ENCODE measurements at regions not wholly inside any gene's neighbourhood (a gene's known extent, or its start where the extent isn't known, plus 50 kb on each side); places are given as distances from the start of the nearest gene placed in this dataset.

GRCh38 chr14:22047115-22047514 lies 373.5 kb upstream of the OR4E1 start:
- Histone ChIP-seq H4K91ac (replicated peaks; ENCODE audit: insufficient read length, low read length) (no peak overlapping the region), H3K27ac (ENCODE audit: low read depth, low read length) (no peak overlapping the region), H2AK5ac (ENCODE audit: low read depth, low read length) (no peak overlapping the region), H2BK5ac (ENCODE audit: low read depth, low read length) (no peak overlapping the region), H3K4me3 (ENCODE audit: extremely low read depth in 1 of 4, insufficient read depth in 2 of 4, low read depth in 3 of 4, low read length in 4 of 4) (no peak overlapping the region), H2BK20ac (ENCODE audit: low read length) (no peak overlapping the region), H3K79me1 (ENCODE audit: low read depth, low read length) (no peaks in the 10 kb centered on the region), H2BK15ac (ENCODE audit: low read length) (no peak overlapping the region), H3K4me1 (replicated peaks in 1 of 4; ENCODE audit: control insufficient read depth in 3 of 4, insufficient read depth in 4 of 4, low read length in 3 of 4) (no peaks in the 10 kb centered on the region), H3K9me3 (ENCODE audit: insufficient read depth in 2 of 2, low read depth in 1 of 2, low read length in 1 of 2) (no peaks in the 10 kb centered on the region), H3K9ac (replicated peaks in 1 of 4; ENCODE audit: extremely low read depth in 1 of 4, low read depth in 3 of 4, low read length in 3 of 4) (no peak overlapping the region), H3K18ac (ENCODE audit: extremely low read depth, low read length) (no peak overlapping the region), H3K23me2 (ENCODE audit: low read depth, low read length) (no peaks in the 10 kb centered on the region), H3K56ac (replicated peaks; ENCODE audit: insufficient read length, low read depth, low read length) (no peak overlapping the region), H3K4ac (replicated peaks; ENCODE audit: insufficient read length, low read depth, low read length) (no peak overlapping the region), H2BK120ac (replicated peaks; ENCODE audit: low read depth, low read length) (no peak overlapping the region), H3K4me2 (ENCODE audit: insufficient read depth in 1 of 2, low read depth in 2 of 2, low read length in 2 of 2) (no peak overlapping the region), H3K27me3 (replicated peaks in 1 of 4; ENCODE audit: control insufficient read depth in 3 of 4, extremely low read depth in 1 of 4, insufficient read depth in 3 of 4, low read length in 3 of 4) (no peaks in the 10 kb centered on the region), H3K36me3 (ENCODE audit: control insufficient read depth in 2 of 4, insufficient read depth in 4 of 4, low read length in 3 of 4) (no peaks in the 10 kb centered on the region), H3K79me2 (ENCODE audit: control insufficient read depth in 1 of 2, insufficient read depth in 2 of 2, low read length in 2 of 2) (no peaks in the 10 kb centered on the region), H2AFZ (ENCODE audit: low read length) (no peak overlapping the region), H2BK12ac (ENCODE audit: low read depth, low read length) (no peak overlapping the region), H4K8ac (ENCODE audit: extremely low read depth, insufficient read depth, low read length) (no peak overlapping the region), H4K20me1 (replicated peaks in 1 of 2; ENCODE audit: control insufficient read depth in 1 of 2, insufficient read depth in 2 of 2, low read length in 2 of 2) (no peaks in the 10 kb centered on the region), H4K5ac (ENCODE audit: insufficient read length, low read depth, low read length) (no peak overlapping the region), H3K14ac (ENCODE audit: insufficient read length) (no peak overlapping the region), H3K23ac (ENCODE audit: insufficient read length) (no peak overlapping the region)
- POLR2A ChIA-PET (ENCODE audit: partially characterized antibody): no interaction called here
- CTCF ChIA-PET (ENCODE audit: partially characterized antibody): interaction anchor here (0.9 to 4.4 kb wide), 25 partner anchors 8 to 212 kb away, joined by 3 to 30 read pairs (median 5); no protein-coding TSS in a partner anchor
- FAIRE-seq (peak; percentile 84), DNase-seq (ENCODE audit: low read depth in 1 of 2, low spot score in 2 of 2) (no peak)
- no peak for TF ChIP-seq ATF2 (IDR thresholded peaks at IDR 0.05; ENCODE audit: low read length)
- no peak for TF ChIP-seq TAF1 (IDR thresholded peaks at IDR 0.05; ENCODE audit: low read depth, low read length)
- no peak for TF ChIP-seq HDAC6 (IDR thresholded peaks at IDR 0.05; ENCODE audit: low read depth, low read length)
- TF ChIP-seq POU5F1 (IDR thresholded peaks at IDR 0.05; ENCODE audit: low read depth, low read length): no peak
- peak; percentile 55 to 65 for TF ChIP-seq RAD21 (IDR thresholded peaks at IDR 0.05 in 1 of 2, conservative IDR thresholded peaks at IDR 0.05 in 1 of 2; ENCODE audit: low read depth in 2 of 2, low read length in 2 of 2)
- peak; percentile 13 to 71 (median 58) for TF ChIP-seq CTCF (IDR thresholded peaks at IDR 0.05; ENCODE audit: control extremely low read depth in 1 of 3, insufficient read depth in 1 of 3, low read depth in 1 of 3, low read length in 3 of 3)
- TF ChIP-seq POLR2A (IDR thresholded peaks at IDR 0.05; ENCODE audit: control extremely low read depth in 1 of 2, low read depth in 2 of 2, low read length in 2 of 2): no peak
- 52% methylated on average over 3 of the region's 3 CpGs; no CpG with 5 or more reads in 1 of the 2 experiments for WGBS, 2 experiments (ENCODE audit: extremely low coverage in 1 of 2, insufficient coverage in 1 of 2, insufficient read length in 1 of 2, insufficient replicate concordance in 2 of 2, low coverage in 1 of 2, low lambda C conversion rate in 2 of 2, missing lambda C conversion rate in 1 of 2)
